Keratinocyte (primary cell): ENCODE measurements at regions not wholly inside any gene's neighbourhood (a gene's known extent, or its start where the extent isn't known, plus 50 kb on each side); places are given as distances from the start of the nearest gene placed in this dataset.

ENCODE experiments used
- DNase-seq: peaks from one replicate; pipeline ENCODE4 v3.0.0-alpha.2; 2011; ENCODE audit warnings: low read depth, missing footprints, low spot score
- FAIRE-seq: peaks from 2 replicates; lab custom pipeline; 2011; peaks lifted over from hg19 to GRCh38; lab: Jason Lieb, UNC
- H2AFZ ChIP-seq: 2 replicates; pipeline ENCODE4 v1.6.0; 2012; ENCODE audit warnings: low read length, control low read depth, inconsistent platforms; ENCODE audit not compliant: control insufficient read depth
- H3K27ac ChIP-seq: 2 replicates; pipeline ENCODE4 v1.5.1; 2011; ENCODE audit warnings: low read length; ENCODE audit not compliant: control insufficient read depth, insufficient read depth
- H3K27me3 ChIP-seq: 3 replicates; pipeline ENCODE4 v1.6.0; 2011; ENCODE audit warnings: low read length; ENCODE audit not compliant: control insufficient read depth, insufficient read depth; ENCODE audit errors: extremely low read depth
- H3K36me3 ChIP-seq, 2 experiments: 2 replicates in 1 of 2; 3 replicates in 1 of 2; pipeline ENCODE4 v1.5.1; 2011; ENCODE audit warnings: low read length in 2 of 2, mild to moderate bottlenecking in 1 of 2; ENCODE audit not compliant: control insufficient read depth in 2 of 2, insufficient read depth in 2 of 2; ENCODE audit errors: extremely low read depth in 1 of 2
- H3K4me1 ChIP-seq: 3 replicates; pipeline ENCODE4 v1.5.1; 2011; ENCODE audit warnings: low read length; ENCODE audit not compliant: control insufficient read depth, insufficient read depth; ENCODE audit errors: extremely low read depth
- H3K4me2 ChIP-seq: 3 replicates; pipeline ENCODE4 v1.6.0; 2011; ENCODE audit warnings: low read depth, low read length; ENCODE audit not compliant: control insufficient read depth, insufficient read depth; ENCODE audit errors: extremely low read depth
- H3K4me3 ChIP-seq, 3 experiments: fragments of 200-600 bp in 1 of 3; sonication (generic) in 1 of 3; 2 replicates in 2 of 3; 3 replicates in 1 of 3; pipeline ENCODE4 v1.5.1; 2011 to 2016; ENCODE audit warnings: low read length in 3 of 3, mild to moderate bottlenecking in 3 of 3, control low read depth in 2 of 3, inconsistent platforms in 1 of 3, low read depth in 1 of 3, mixed read lengths in 1 of 3, mixed run types in 1 of 3, moderate library complexity in 1 of 3; ENCODE audit not compliant: control insufficient read depth in 2 of 3, insufficient read depth in 2 of 3; ENCODE audit errors: extremely low read depth in 1 of 3
- H3K79me2 ChIP-seq: 2 replicates; pipeline ENCODE4 v1.6.0; 2012; ENCODE audit warnings: low read length; ENCODE audit not compliant: control insufficient read depth, insufficient read depth
- H3K9ac ChIP-seq: 3 replicates; pipeline ENCODE4 v1.6.0; 2011; ENCODE audit warnings: low read length; ENCODE audit not compliant: control insufficient read depth, insufficient read depth; ENCODE audit errors: extremely low read depth
- H3K9me1 ChIP-seq: 3 replicates; pipeline ENCODE4 v1.6.0; 2011; ENCODE audit warnings: low read length; ENCODE audit not compliant: control insufficient read depth, insufficient read depth; ENCODE audit errors: extremely low read depth
- H3K9me3 ChIP-seq: 2 replicates; pipeline ENCODE4 v1.5.1; 2012; ENCODE audit warnings: low read depth, low read length; ENCODE audit not compliant: control insufficient read depth
- H4K20me1 ChIP-seq: 3 replicates; pipeline ENCODE4 v1.6.0; 2011; ENCODE audit warnings: low read length; ENCODE audit not compliant: control insufficient read depth, insufficient read depth; ENCODE audit errors: extremely low read depth
- CTCF ChIP-seq, 3 experiments: IDR thresholded peaks in 1 of 3; conservative IDR thresholded peaks in 1 of 3; optimal IDR thresholded peaks in 1 of 3; 2 replicates in 2 of 3; 3 replicates in 1 of 3; pipeline versions ENCODE3 to v1.5.1; 2011; ENCODE audit warnings: low read length in 3 of 3, mild to moderate bottlenecking in 3 of 3, moderate library complexity in 2 of 3, control low read depth in 1 of 3, inconsistent platforms in 1 of 3; ENCODE audit not compliant: insufficient read depth in 2 of 3; ENCODE audit errors: extremely low read depth in 1 of 3
- EZH2 ChIP-seq: IDR thresholded peaks from one replicate; pipeline ENCODE4 v1.6.1; 2012; ENCODE audit warnings: inconsistent platforms, mild to moderate bottlenecking, low read length, moderate library complexity
- dilution Hi-C: fragments of 300-500 bp; cut with MboI; formaldehyde crosslinking; loops from one replicate; pipeline ENCODE4 v1.7.0; 2020; ENCODE audit warnings: low sequenced_read_pairs; ENCODE audit not compliant: extremely low pct_ligation_motif_present

DNA sequence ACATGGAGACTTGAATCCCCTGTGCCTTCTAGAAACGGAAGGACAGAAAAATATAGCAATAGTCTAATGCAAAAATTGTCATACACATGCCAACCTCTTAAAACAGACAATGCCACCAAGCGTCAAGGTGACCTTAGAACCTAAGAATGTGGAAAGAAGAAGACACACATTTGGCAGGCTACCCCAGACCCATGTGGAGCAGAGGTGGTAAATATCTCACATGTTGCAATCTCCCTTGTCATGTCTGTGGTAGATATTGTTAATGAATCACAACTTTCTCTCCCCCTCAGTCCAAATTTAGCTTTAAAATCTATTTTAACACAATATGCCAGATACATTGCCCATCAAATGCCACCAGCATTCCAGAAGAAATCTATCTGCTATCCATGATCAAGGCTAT lies 137.4 kb downstream of the HNMT start:
- no peak overlapping the region for H3K4me2 ChIP-seq
- no peak overlapping the region for H3K4me3 ChIP-seq
- H3K36me3 ChIP-seq, result no peaks in the 10 kb centered on the region
- dilution Hi-C loops, result no loop called here
- no peak for FAIRE-seq
- H4K20me1 ChIP-seq, result no peaks in the 10 kb centered on the region
- H3K27ac ChIP-seq, result no peak overlapping the region
- TF ChIP-seq CTCF (optimal IDR thresholded peaks at IDR 0.05 in 1 of 3, IDR thresholded peaks at IDR 0.05 in 1 of 3, conservative IDR thresholded peaks at IDR 0.05 in 1 of 3; ENCODE audit: extremely low read depth in 1 of 3, insufficient read depth in 2 of 3, low read length in 3 of 3), result no peak
- no peak for TF ChIP-seq EZH2
- H3K9me1 ChIP-seq, result no peaks in the 10 kb centered on the region
- H3K27me3 ChIP-seq, result no peaks in the 10 kb centered on the region
- H3K4me1 ChIP-seq, result no peaks in the 10 kb centered on the region
- no peak overlapping the region for H3K9ac ChIP-seq
- no peak overlapping the region for H2AFZ ChIP-seq
- no peaks in the 10 kb centered on the region for H3K9me3 ChIP-seq
- DNase-seq, result no peak
- no peaks in the 10 kb centered on the region for H3K79me2 ChIP-seq

- no peaks in the 10 kb centered on the region for H3K36me3 ChIP-seq
- FAIRE-seq (no peak), DNase-seq (no peak)
- H3K9ac ChIP-seq, result no peak overlapping the region
- no peaks in the 10 kb centered on the region for H3K9me1 ChIP-seq
- no peak overlapping the region for H3K27ac ChIP-seq
- no peaks in the 10 kb centered on the region for H3K9me3 ChIP-seq
- no peaks in the 10 kb centered on the region for H4K20me1 ChIP-seq
- no peak overlapping the region for H3K4me2 ChIP-seq
- H3K27me3 ChIP-seq, result no peaks in the 10 kb centered on the region
- H3K79me2 ChIP-seq, result no peaks in the 10 kb centered on the region
- peaks cover 5% of the 10 kb centered on the region for H3K4me1 ChIP-seq
- dilution Hi-C loops, result no loop called here
- TF ChIP-seq EZH2 (no peak), CTCF (optimal IDR thresholded peaks at IDR 0.05 in 1 of 3, IDR thresholded peaks at IDR 0.05 in 1 of 3, conservative IDR thresholded peaks at IDR 0.05 in 1 of 3; ENCODE audit: extremely low read depth in 1 of 3, insufficient read depth in 2 of 3, low read length in 3 of 3) (no peak)
- no peak overlapping the region for H3K4me3 ChIP-seq
- H2AFZ ChIP-seq, result no peak overlapping the region
Observed at GRCh38 chr2:138102664-138103063, 138.4 kb downstream of the HNMT start.
